GM10248 (cell line): ENCODE measurements at regions not wholly inside any gene's neighbourhood (a gene's known extent, or its start where the extent isn't known, plus 50 kb on each side); places are given as distances from the start of the nearest gene placed in this dataset.

Source experiments
- CTCF ChIA-PET: fragments of 300-600 bp; sonication (Branson Sonifier 250); formaldehyde crosslinking; extraction: SDS; loops from one replicate; lab custom pipeline; 2021; ENCODE audit warnings: antibody characterized with exemption; lab: Yijun Ruan, JAX
- POLR2A ChIA-PET: fragments of 350-650 bp; sonication (Branson Sonifier 250); formaldehyde crosslinking; extraction: SDS; loops from one replicate; lab custom pipeline; 2020; ENCODE audit warnings: antibody characterized with exemption; lab: Yijun Ruan, JAX
- DNase-seq: peaks from one replicate; pipeline ENCODE4 v3.0.0; 2012; ENCODE audit errors: extremely low spot score
- TF ChIP-seq, protein P1 (sequence below): IDR thresholded peaks from 2 replicates; pipeline ENCODE4 v1.5.1; 2012; ENCODE audit warnings: mild to moderate bottlenecking, low read depth; ENCODE audit errors: extremely low read depth, missing control alignments, control extremely low read depth

DNA sequence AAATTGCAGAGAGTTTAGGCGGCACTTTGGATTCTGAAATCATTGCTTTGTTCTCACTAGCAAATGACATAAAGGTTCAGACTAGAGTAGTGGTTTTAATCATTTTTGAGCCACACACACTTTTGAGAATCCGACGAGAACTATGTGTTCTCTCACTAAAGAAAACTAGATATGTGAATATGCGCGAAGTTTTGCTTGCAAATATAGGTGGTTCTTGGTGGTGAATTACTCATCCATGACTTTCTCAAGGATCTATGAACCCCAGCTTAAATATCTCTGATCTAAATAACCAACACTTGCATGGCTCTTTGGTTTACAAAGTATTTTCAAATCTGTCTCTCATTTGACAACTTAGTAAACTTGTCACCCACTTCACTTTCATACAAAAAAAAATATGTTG lies 54.8 kb downstream of the NOG start:
- TF ChIP-seq, protein P1, sequence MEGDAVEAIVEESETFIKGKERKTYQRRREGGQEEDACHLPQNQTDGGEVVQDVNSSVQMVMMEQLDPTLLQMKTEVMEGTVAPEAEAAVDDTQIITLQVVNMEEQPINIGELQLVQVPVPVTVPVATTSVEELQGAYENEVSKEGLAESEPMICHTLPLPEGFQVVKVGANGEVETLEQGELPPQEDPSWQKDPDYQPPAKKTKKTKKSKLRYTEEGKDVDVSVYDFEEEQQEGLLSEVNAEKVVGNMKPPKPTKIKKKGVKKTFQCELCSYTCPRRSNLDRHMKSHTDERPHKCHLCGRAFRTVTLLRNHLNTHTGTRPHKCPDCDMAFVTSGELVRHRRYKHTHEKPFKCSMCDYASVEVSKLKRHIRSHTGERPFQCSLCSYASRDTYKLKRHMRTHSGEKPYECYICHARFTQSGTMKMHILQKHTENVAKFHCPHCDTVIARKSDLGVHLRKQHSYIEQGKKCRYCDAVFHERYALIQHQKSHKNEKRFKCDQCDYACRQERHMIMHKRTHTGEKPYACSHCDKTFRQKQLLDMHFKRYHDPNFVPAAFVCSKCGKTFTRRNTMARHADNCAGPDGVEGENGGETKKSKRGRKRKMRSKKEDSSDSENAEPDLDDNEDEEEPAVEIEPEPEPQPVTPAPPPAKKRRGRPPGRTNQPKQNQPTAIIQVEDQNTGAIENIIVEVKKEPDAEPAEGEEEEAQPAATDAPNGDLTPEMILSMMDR, result no peak
- no peak for DNase-seq
- ChIA-PET POLR2A (no interaction called here), CTCF (no interaction called here)

DNA sequence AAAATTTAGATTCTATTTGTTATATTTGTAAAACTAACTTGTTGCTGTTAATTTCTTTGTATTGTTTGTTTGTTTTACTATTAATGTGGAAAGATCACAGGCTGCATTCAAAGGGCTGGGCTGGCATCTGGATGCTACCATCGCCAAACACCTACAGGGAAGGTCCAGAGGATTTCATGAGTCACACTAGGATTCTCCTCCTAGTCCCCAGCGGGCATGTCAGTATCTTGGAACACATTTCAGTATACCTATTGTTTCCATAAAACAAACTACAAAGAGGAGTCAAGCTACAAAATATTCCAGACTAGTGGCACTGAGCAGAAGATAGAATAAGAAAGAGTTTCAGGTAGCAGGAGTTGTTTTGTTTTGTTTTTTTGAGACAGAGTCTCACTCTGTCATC lies 55.3 kb downstream of the NOG start:
- CTCF ChIA-PET, result no interaction called here
- no peak for DNase-seq
- POLR2A ChIA-PET, result no interaction called here
- TF ChIP-seq, protein P1, result no peak

DNA sequence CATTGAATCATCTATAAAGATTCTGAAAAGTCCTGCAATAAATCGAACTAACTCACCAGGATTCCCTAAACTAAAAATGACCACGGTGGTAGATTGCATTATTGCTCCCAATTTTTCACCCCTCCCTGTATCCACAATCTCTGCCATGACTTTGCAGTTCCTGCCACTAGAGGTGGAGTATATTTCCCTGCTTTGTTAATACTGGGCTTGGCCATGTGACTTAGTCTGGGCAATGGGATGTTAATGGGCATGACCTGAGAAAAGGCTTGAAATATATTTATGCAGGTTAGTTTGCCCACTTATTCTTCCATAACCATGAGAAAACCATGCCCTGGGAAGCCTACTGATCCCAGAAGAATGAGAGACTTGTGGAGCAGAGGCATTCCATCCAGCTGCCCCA lies 59.1 kb downstream of the NOG start:
- TF ChIP-seq, protein P1, result no peak
- POLR2A ChIA-PET, result no interaction called here
- no peak for DNase-seq
- CTCF ChIA-PET, result interaction anchor here (1.1 to 2.1 kb wide), 3 partner anchors 57 to 63 kb away, joined by 3 to 5 read pairs (median 3); partner anchors contain the start of gene NOG

DNA sequence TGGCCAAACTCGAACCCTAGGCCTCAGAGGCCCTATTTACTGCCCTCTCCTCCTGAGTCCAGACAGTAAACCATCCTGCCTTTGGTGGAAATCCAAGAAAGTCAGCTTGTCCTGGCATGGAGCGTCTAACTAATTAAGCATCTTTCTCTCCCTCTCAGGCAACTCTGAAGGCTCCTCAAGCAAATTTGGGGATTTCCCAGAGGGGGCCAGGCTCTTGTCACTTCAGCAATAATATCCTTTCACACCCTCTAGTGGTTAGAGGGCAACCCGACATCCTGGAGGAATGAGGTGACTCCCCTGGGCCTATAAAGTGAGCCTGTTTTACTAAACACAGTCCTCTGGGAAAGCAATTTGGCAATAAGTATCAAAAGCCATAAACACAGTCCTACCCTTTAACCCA lies 60.4 kb downstream of the NOG start:
- POLR2A ChIA-PET, result no interaction called here
- DNase-seq, result peak; percentile 64
- CTCF ChIA-PET, result interaction anchor here (0.8 to 2.1 kb wide), 6 partner anchors 18 to 62 kb away, joined by 3 to 5 read pairs (median 3); partner anchors contain the start of gene NOG
- TF ChIP-seq, protein P1, result peak; percentile 54

DNA sequence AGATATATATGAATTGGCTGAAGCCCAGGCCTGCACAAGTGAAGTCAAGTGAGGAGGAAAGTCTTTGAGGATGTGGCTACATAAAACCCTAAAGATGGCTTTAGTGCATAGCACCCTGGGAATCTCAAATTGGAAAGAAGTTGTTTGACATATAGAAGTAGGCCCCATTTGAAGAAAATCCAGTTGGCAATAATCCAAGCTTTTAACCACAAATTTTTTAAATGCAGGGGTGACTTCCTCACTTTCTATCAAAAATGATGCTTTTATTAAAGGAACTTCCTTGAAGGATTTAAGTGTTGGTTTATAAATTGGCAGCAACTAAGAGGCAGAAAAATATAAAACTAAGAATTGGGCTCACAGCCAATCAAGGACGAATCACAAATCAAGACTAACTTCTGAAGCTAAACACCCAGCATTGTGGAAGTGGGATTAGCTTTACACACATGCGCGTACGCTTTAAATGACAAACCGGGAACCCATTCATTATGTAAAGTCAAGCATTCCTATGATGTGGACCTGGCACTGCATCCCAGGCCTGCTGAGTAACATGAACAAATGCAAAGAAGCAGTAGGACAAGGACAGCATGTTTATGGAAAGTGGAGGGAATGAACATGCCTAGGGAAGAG lies 63.3 kb downstream of the NOG start:
- ChIA-PET CTCF (interaction anchor here (1.4 kb wide), 1 partner anchor 10 kb away, joined by 3 read pairs; no protein-coding TSS in a partner anchor), POLR2A (no interaction called here)
- TF ChIP-seq, protein P1, result no peak
- DNase-seq, result no peak

DNA sequence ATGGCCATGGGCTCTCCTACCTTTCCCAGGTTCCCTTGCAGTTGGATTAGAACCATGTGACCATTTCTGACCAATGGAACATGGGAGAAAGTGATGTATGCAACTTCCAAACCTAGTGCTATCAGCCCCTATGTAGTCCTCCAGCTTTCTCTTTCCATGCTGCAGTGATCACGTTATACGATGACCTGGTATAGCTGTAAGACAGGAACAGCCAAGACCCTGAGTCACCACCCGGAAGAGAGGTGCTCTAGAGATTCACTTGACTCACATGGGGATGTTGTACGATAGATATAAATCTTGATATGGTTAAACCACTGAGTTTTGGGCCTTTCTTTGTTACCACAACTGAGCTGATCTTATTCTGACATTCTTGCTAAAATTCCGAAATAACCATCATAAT lies 65.1 kb downstream of the NOG start:
- TF ChIP-seq, protein P1, result no peak
- ChIA-PET CTCF (no interaction called here), POLR2A (no interaction called here)
- DNase-seq, result no peak

DNA sequence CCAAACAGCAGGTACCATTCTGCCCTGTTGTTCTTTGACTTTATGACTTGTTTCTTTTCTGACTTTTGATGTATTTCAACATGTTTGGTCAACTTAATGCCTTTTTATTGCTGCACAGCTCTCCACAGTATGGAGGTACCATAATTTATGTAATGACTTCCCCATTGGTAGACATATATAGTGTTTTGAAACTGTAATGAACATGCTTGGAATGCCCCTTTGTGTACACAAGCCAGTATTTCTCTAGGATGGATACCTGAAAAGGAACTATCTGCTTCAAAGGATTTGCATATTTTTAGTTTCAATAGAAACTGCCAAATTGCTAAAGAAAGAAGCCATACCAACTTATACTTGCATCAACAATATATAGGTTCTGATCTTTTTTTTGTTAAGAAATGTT lies 66.1 kb downstream of the NOG start:
- CTCF ChIA-PET, result no interaction called here

More for the DNA sequence above, 66.1 kb downstream of the NOG start:
- no peak for DNase-seq
- POLR2A ChIA-PET, result no interaction called here
- TF ChIP-seq, protein P1, result no peak
